SIG-M5 treated with dmso at 0.1 percent for 504 hours (cell line): ENCODE measurements at regions not wholly inside any gene's neighbourhood (a gene's known extent, or its start where the extent isn't known, plus 50 kb on each side); places are given as distances from the start of the nearest gene placed in this dataset.
A peak's percentile ranks its signal among the peaks of the same experiment; 100 is the strongest.

Experiments
- DNase-seq: peaks from one replicate; lab custom pipeline; 2025; ENCODE audit not compliant: unreplicated experiment; lab: John Stamatoyannopoulos, UW

GRCh38 chr18:65322895-65323294 is 427.9 kb upstream of the CDH7 start:
- no peak for DNase-seq

- no peak for DNase-seq
These were observed 452.4 kb upstream of the CDH7 start for GRCh38 chr18:65298422-65298821.

GRCh38 chr18:65288908-65289307 is 461.9 kb upstream of the CDH7 start:
- peak; percentile 15 for DNase-seq

- DNase-seq, result no peak
These were observed 463.2 kb upstream of the CDH7 start for GRCh38 chr18:65287652-65288051.

GRCh38 chr18:65282096-65282495 is 468.7 kb upstream of the CDH7 start:
- no peak for DNase-seq

DNA sequence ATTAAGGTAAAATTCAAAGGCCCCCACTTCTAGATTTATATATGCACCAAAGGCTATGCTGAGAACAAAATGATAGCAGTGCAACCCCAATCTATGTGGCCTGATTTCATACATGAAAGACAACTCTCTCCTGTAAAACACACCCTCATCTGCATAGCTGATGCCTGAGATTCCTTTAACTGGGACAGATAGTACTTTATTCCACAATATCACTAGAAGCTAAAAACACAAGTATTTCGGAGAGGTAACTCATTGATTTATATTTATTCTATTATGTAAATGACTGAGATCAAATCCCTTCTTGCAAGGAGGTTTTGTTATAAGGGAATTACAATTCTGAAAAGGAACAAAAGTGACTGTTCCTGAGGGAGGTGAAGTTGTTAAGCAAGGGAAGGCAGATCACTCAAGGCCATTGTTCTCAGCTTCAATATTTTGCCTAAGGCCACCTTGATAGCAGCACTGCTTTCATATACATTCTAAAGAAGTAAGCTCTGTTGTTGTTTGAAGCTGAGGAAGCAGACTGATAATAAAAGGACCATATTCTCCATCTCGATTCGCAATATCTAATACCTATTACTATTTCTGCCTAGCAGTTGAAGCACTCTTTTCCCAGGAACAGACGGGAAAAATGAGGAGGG is 471.0 kb upstream of the CDH7 start:
- DNase-seq, result no peak

GRCh38 chr18:65278939-65279667 is 471.7 kb upstream of the CDH7 start:
- no peak for DNase-seq

DNA sequence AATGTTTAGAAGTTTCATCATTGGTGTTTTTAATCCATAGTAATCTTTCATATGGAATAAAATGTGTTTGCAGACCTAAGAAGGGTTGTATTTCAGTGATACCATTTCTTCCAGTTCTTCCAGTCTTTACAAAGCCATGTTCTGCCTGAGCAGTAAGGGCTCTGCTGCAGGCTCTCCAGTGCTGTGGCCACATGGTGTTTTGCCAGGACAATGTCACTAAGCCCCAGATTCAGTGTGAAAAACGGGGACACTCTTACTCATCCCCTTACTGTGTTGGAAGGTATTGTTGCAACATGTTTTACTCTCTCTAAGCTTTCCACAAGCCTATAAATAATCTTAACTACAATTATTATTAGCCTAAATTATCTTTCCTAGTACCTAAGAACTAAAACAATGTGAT is 481.4 kb upstream of the CDH7 start:
- DNase-seq, result no peak

- DNase-seq, result no peak
These were observed 485.1 kb upstream of the CDH7 start for GRCh38 chr18:65265761-65266160.

DNA sequence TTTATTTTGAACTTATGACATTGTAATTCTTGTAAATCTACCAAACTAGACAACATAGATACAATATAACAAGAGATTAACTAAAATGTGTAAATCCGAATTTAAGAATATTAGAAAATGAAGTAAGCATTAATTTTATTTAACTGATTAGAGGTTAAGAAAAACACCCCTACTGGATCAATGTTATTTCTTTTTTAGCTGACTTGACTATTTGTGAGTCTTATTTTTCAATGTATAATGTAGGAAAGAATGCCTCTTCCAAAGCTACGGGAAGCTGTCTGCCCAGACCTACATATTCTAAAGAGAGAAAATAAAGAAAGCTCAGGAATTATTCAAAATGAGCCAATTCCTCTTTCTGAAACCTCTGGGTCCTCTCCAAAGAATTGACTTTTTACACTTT is 490.8 kb upstream of the CDH7 start:
- no peak for DNase-seq

GRCh38 chr18:65259403-65259802 is 491.4 kb upstream of the CDH7 start:
- DNase-seq, result no peak

GRCh38 chr18:65257149-65257548 is 493.7 kb upstream of the CDH7 start:
- no peak for DNase-seq

DNA sequence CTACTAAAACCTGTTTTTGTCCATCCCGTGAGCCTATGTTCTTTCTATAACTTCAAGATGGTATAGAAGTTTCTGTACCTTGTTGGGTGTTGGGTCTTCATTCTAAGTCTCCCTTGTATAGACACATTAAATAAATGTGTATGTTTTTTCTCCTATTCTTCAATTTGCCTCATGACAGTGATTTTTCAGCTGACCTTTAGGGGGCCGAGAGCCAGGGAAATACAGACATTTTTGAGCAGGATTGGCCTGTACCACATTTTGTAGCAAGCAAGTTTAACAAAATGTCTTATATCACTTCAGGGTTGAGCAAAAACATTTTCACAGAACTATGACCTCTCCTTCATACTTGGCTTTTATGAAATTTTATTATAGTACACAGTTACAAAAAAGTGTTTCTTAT is 495.4 kb upstream of the CDH7 start:
- DNase-seq, result no peak

GRCh38 chr18:65239787-65240186 is 511.0 kb upstream of the CDH7 start:
- DNase-seq, result no peak

DNA sequence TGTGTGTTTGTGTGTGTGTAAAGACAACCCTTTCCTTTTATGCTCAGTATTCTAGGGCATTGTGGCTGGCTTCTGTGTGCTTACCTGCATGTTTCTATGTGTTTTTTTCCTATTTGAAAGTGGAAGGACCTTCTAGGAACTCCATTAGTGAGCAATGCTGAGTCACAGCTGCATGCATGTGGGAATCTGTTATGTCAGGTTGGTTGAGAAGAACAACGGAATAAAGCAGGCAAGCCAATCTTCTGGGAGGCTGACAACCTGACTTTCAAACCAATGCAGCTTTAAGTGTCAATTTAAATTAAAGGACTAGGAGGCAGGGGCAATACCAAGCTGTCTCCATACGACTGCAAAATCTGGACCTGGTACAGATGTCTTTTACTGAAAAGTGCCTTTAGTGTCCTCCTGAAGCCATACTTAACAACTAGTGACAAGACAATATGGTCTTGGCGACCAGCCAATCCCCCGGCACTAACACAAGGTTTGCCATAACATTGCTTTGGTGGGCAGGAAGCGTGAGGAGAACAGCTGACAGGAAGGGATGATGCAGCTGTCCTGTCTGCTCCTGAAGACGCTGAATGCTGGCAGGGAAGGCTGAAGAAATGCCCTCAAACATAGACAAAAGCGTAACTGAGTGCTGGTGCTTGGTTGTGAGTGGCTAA is 514.7 kb upstream of the CDH7 start:
- DNase-seq, result no peak

DNA sequence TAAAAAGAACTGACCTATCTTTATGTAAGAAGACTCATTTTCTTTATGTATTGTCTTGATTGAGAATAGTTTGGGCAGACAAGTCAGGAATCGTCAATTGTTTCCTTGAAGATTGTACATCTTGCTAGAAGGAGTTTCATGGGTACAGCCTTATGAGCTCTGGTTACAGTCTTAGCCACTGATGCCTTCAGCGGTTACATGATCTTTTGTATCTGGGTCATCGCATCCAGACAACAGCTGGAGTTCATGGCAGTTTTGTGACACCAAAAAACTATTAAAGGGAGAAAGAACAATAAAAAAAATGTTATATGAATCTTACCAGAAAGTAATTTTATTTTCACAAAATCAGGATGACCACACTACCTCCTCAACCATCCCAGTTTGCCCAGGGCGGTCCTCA is 520.5 kb upstream of the CDH7 start:
- no peak for DNase-seq

- no peak for DNase-seq
These were observed 522.8 kb upstream of the CDH7 start for GRCh38 chr18:65227970-65228369.

GRCh38 chr18:65221736-65222135 is 529.1 kb upstream of the CDH7 start:
- DNase-seq, result no peak

- no peak for DNase-seq
These were observed 529.7 kb upstream of the CDH7 start for GRCh38 chr18:65221115-65221514.

GRCh38 chr18:65215865-65216466 is 534.8 kb upstream of the CDH7 start:
- DNase-seq, result no peak

- DNase-seq, result no peak
These were observed 536.4 kb upstream of the CDH7 start for GRCh38 chr18:65214456-65214855.
